Stimulated activated CD4-positive, alpha-beta T cell treated with anti-CD3 and anti-CD28 coated beads, TNF-alpha, amount 100 ng/mL, for 48 hours (primary cell): ENCODE measurements at regions not wholly inside any gene's neighbourhood (a gene's known extent, or its start where the extent isn't known, plus 50 kb on each side); places are given as distances from the start of the nearest gene placed in this dataset.
A peak's percentile ranks its signal among the peaks of the same experiment; 100 is the strongest.

Experiments used
- DNase-seq, 3 donors: peaks; one replicate each; pipeline ENCODE4 v3.0.0-alpha.2; 2020; ENCODE audit warnings: low read depth in 3 of 3

- no peak for DNase-seq
Observed at GRCh38 chr11:81892770-81893635, 840.7 kb downstream of the FAM181B start.

GRCh38 chr11:81888391-81888790, 845.3 kb downstream of the FAM181B start:
- no peak for DNase-seq

- no peak for DNase-seq
Observed at GRCh38 chr11:81887671-81888070, 846.0 kb downstream of the FAM181B start.

- no peak for DNase-seq
Observed at GRCh38 chr11:81886406-81887075, 847.1 kb downstream of the FAM181B start.

GRCh38 chr11:81874635-81875034, 859.0 kb downstream of the FAM181B start:
- no peak for DNase-seq

- DNase-seq, result no peak
Observed at GRCh38 chr11:81870815-81871214, 862.8 kb downstream of the FAM181B start.

GRCh38 chr11:81870066-81870412, 863.6 kb downstream of the FAM181B start:
- no peak for DNase-seq

GRCh38 chr11:81869351-81870065, 864.2 kb downstream of the FAM181B start:
- DNase-seq, result peak; percentile 64 to 71 (median 65)

GRCh38 chr11:81866896-81867295, 866.8 kb downstream of the FAM181B start:
- DNase-seq, result no peak

- no peak for DNase-seq
Observed at GRCh38 chr11:81857386-81857785, 876.3 kb downstream of the FAM181B start.

- DNase-seq, result no peak
Observed at GRCh38 chr11:81853791-81854190, 879.9 kb downstream of the FAM181B start.

- DNase-seq, result no peak
Observed at GRCh38 chr11:81852896-81853295, 880.8 kb downstream of the FAM181B start.

- no peak for DNase-seq
Observed at GRCh38 chr11:81840380-81840779, 893.3 kb downstream of the FAM181B start.

- DNase-seq, result no peak
Observed at GRCh38 chr11:81839976-81840375, 893.7 kb downstream of the FAM181B start.

- no peak for DNase-seq
Observed at GRCh38 chr11:81839016-81839415, 894.6 kb downstream of the FAM181B start.

GRCh38 chr11:81829976-81830375, 903.7 kb downstream of the FAM181B start:
- no peak for DNase-seq

- DNase-seq, result no peak
Observed at GRCh38 chr11:81825346-81825745, 908.3 kb downstream of the FAM181B start.

- DNase-seq, result no peak
Observed at GRCh38 chr11:81819462-81819861, 914.2 kb downstream of the FAM181B start.

- no peak for DNase-seq
Observed at GRCh38 chr11:81804858-81805257, 928.8 kb downstream of the FAM181B start.

GRCh38 chr11:81802591-81802990, 931.1 kb downstream of the FAM181B start:
- no peak for DNase-seq

GRCh38 chr11:81792416-81792815, 941.2 kb downstream of the FAM181B start:
- DNase-seq, result no peak

GRCh38 chr11:81787584-81788049, 946.0 kb downstream of the FAM181B start:
- no peak for DNase-seq
